Osteocyte (in vitro differentiated cells): ENCODE measurements at regions not wholly inside any gene's neighbourhood (a gene's known extent, or its start where the extent isn't known, plus 50 kb on each side); places are given as distances from the start of the nearest gene placed in this dataset.

Experiments used
- DNase-seq: peaks from one replicate; pipeline ENCODE4 v3.0.0; 2021; ENCODE audit warnings: mixed read lengths; ENCODE audit not compliant: unreplicated experiment; ENCODE audit errors: extremely low spot score
- H3K27ac Mint-ChIP-seq: one replicate; pipeline ENCODE4 v1.8.0; 2021; ENCODE audit warnings: mild to moderate bottlenecking, mixed read lengths; ENCODE audit not compliant: unreplicated experiment
- H3K27me3 Mint-ChIP-seq: one replicate; pipeline ENCODE4 v1.8.0; 2021; ENCODE audit warnings: mixed read lengths; ENCODE audit not compliant: unreplicated experiment
- H3K36me3 Mint-ChIP-seq: one replicate; pipeline ENCODE4 v1.8.0; 2021; ENCODE audit warnings: mixed read lengths; ENCODE audit not compliant: unreplicated experiment
- H3K4me1 Mint-ChIP-seq: one replicate; pipeline ENCODE4 v1.8.0; 2021; ENCODE audit warnings: mixed read lengths; ENCODE audit not compliant: unreplicated experiment
- H3K4me3 Mint-ChIP-seq: one replicate; pipeline ENCODE4 v1.8.0; 2021; ENCODE audit warnings: mild to moderate bottlenecking, moderate library complexity, mixed read lengths; ENCODE audit not compliant: unreplicated experiment
- H3K9me3 Mint-ChIP-seq: one replicate; pipeline ENCODE4 v1.8.0; 2021; ENCODE audit warnings: mixed read lengths; ENCODE audit not compliant: unreplicated experiment
- CTCF ChIP-seq: fragments of 200-600 bp; sonication (generic); IDR thresholded peaks from 2 replicates; pipeline ENCODE4 v1.5.0; 2021; ENCODE audit warnings: antibody characterized with exemption, mild to moderate bottlenecking, moderate library complexity

GRCh38 chr2:22329211-22330154 lies 1055.5 kb upstream of the KLHL29 start:
- no peak overlapping the region for H3K4me3 Mint-ChIP-seq
- peaks cover 2% of the 10 kb centered on the region for H3K36me3 Mint-ChIP-seq
- no peak for TF ChIP-seq CTCF

GRCh38 chr2:22336414-22336813 lies 1048.6 kb upstream of the KLHL29 start:
- Mint-ChIP-seq H3K4me3 (no peak overlapping the region), H3K4me1 (no peaks in the 10 kb centered on the region), H3K27ac (no peak overlapping the region), H3K9me3 (peaks cover 29% of the 10 kb centered on the region), H3K27me3 (no peaks in the 10 kb centered on the region), H3K36me3 (no peaks in the 10 kb centered on the region)
- TF ChIP-seq CTCF, result no peak
- no peak for DNase-seq

More at GRCh38 chr2:22329211-22330154, 1055.5 kb upstream of the KLHL29 start:
- Mint-ChIP-seq H3K27me3 (no peaks in the 10 kb centered on the region), H3K9me3 (peaks cover 37% of the 10 kb centered on the region), H3K4me1 (no peaks in the 10 kb centered on the region), H3K27ac (no peak overlapping the region)
- DNase-seq, result no peak

GRCh38 chr2:22340716-22341115 lies 1044.3 kb upstream of the KLHL29 start:
- peaks cover 31% of the 10 kb centered on the region for H3K9me3 Mint-ChIP-seq
- DNase-seq, result no peak
- no peak overlapping the region for H3K27ac Mint-ChIP-seq
- no peaks in the 10 kb centered on the region for H3K27me3 Mint-ChIP-seq
- H3K4me3 Mint-ChIP-seq, result no peak overlapping the region
- H3K36me3 Mint-ChIP-seq, result no peaks in the 10 kb centered on the region
- TF ChIP-seq CTCF, result no peak
- H3K4me1 Mint-ChIP-seq, result no peaks in the 10 kb centered on the region

GRCh38 chr2:22347306-22347705 lies 1037.7 kb upstream of the KLHL29 start:
- no peak for DNase-seq
- Mint-ChIP-seq H3K36me3 (no peaks in the 10 kb centered on the region), H3K9me3 (peaks cover 16% of the 10 kb centered on the region), H3K27me3 (no peaks in the 10 kb centered on the region), H3K4me3 (no peak overlapping the region), H3K4me1 (no peaks in the 10 kb centered on the region), H3K27ac (no peak overlapping the region)
- no peak for TF ChIP-seq CTCF

GRCh38 chr2:22350621-22351020 lies 1034.4 kb upstream of the KLHL29 start:
- H3K27me3 Mint-ChIP-seq, result no peaks in the 10 kb centered on the region
- H3K36me3 Mint-ChIP-seq, result no peaks in the 10 kb centered on the region
- DNase-seq, result no peak
- H3K27ac Mint-ChIP-seq, result no peak overlapping the region
- H3K9me3 Mint-ChIP-seq, result peaks cover 8% of the 10 kb centered on the region
- no peak overlapping the region for H3K4me3 Mint-ChIP-seq
- TF ChIP-seq CTCF, result no peak
- H3K4me1 Mint-ChIP-seq, result no peaks in the 10 kb centered on the region
